ENCODE measurements at regions not wholly inside any gene's neighbourhood (a gene's known extent, or its start where the extent isn't known, plus 50 kb on each side); places are given as distances from the start of the nearest gene placed in this dataset.
"Not testable (repeated sequence)": the region's sequence is repeated elsewhere in the genome, so short reads cannot be mapped to it uniquely, and the experiment has no call there.

- Histone ChIP-seq H4K20me1 (ENCODE audit: insufficient read depth, low read length) (no peaks in the 10 kb centered on the region), H3K9me2 (ENCODE audit: insufficient read depth, low read length) (no peaks in the 10 kb centered on the region), H3K4me3 (ENCODE audit: low read depth, low read length, poor library complexity, severe bottlenecking) (no peak overlapping the region), H3K36me3 (ENCODE audit: insufficient read depth, low read length) (no peaks in the 10 kb centered on the region), H3K27ac (ENCODE audit: low read depth, low read length, poor library complexity, severe bottlenecking) (no peak overlapping the region), H2AFZ (ENCODE audit: low read length) (no peak overlapping the region), H3K9me3 (ENCODE audit: low read length) (no peaks in the 10 kb centered on the region), H3K4me2 (ENCODE audit: low read length) (no peak overlapping the region), H3K79me2 (ENCODE audit: insufficient read depth, low read depth, low read length) (no peaks in the 10 kb centered on the region), H3K4me1 (ENCODE audit: insufficient read depth, low read length, poor library complexity, severe bottlenecking) (no peaks in the 10 kb centered on the region)
- ChIA-PET POLR2A (no interaction called here), CTCF (ENCODE audit: unreplicated experiment) (no interaction called here)
- BruUV-seq (replicated peaks) = no TSS peak
- intact Hi-C loops (cut with micrococcal nuclease; ENCODE audit: unreplicated experiment) = no loop called here
- TF ChIP-seq CTCF (conservative IDR thresholded peaks at IDR 0.05; ENCODE audit: low read length) = no peak
- no peak for DNase-seq (ENCODE audit: low spot score)
Observed at GRCh38 chr10:20481054-20481453, 416.1 kb downstream of the NEBL start.

GRCh38 chr10:20480575-20480974 lies 416.5 kb downstream of the NEBL start:
- BruUV-seq (replicated peaks); intact Hi-C loops (cut with micrococcal nuclease; ENCODE audit: unreplicated experiment): not testable (repeated sequence)

GRCh38 chr10:20474064-20474463 lies 423.0 kb downstream of the NEBL start:
- H3K36me3 ChIP-seq (ENCODE audit: insufficient read depth, low read length) = no peaks in the 10 kb centered on the region
- no peaks in the 10 kb centered on the region for H3K4me1 ChIP-seq (ENCODE audit: insufficient read depth, low read length, poor library complexity, severe bottlenecking)
- TF ChIP-seq EZH2phosphoT487 (IDR thresholded peaks at IDR 0.05; ENCODE audit: borderline replicate concordance, low read depth, low read length) = no peak
- no peak for TF ChIP-seq CTCF (conservative IDR thresholded peaks at IDR 0.05; ENCODE audit: low read length)
- ChIA-PET POLR2A (no interaction called here), CTCF (ENCODE audit: unreplicated experiment) (no interaction called here)
- H3K4me2 ChIP-seq (ENCODE audit: low read length) = no peak overlapping the region
- no peaks in the 10 kb centered on the region for H3K9me3 ChIP-seq (ENCODE audit: low read length)
- H3K27ac ChIP-seq (ENCODE audit: low read depth, low read length, poor library complexity, severe bottlenecking) = no peak overlapping the region
- BruUV-seq (replicated peaks) = no TSS peak
- H3K4me3 ChIP-seq (ENCODE audit: low read depth, low read length, poor library complexity, severe bottlenecking) = no peak overlapping the region
- no peaks in the 10 kb centered on the region for H3K79me2 ChIP-seq (ENCODE audit: insufficient read depth, low read depth, low read length)
- no peaks in the 10 kb centered on the region for H4K20me1 ChIP-seq (ENCODE audit: insufficient read depth, low read length)
- intact Hi-C loops (cut with micrococcal nuclease; ENCODE audit: unreplicated experiment) = no loop called here
- no peak for DNase-seq (ENCODE audit: low spot score)
- no peak overlapping the region for H2AFZ ChIP-seq (ENCODE audit: low read length)
- no peaks in the 10 kb centered on the region for H3K9me2 ChIP-seq (ENCODE audit: insufficient read depth, low read length)

More at GRCh38 chr10:20480575-20480974, 416.5 kb downstream of the NEBL start:
- H2AFZ ChIP-seq (ENCODE audit: low read length); H3K36me3 ChIP-seq (ENCODE audit: insufficient read depth, low read length); H3K9me3 ChIP-seq (ENCODE audit: low read length); H3K4me2 ChIP-seq (ENCODE audit: low read length); H4K20me1 ChIP-seq (ENCODE audit: insufficient read depth, low read length); CTCF ChIA-PET (ENCODE audit: unreplicated experiment); H3K27ac ChIP-seq (ENCODE audit: low read depth, low read length, poor library complexity, severe bottlenecking); H3K4me1 ChIP-seq (ENCODE audit: insufficient read depth, low read length, poor library complexity, severe bottlenecking); POLR2A ChIA-PET; H3K4me3 ChIP-seq (ENCODE audit: low read depth, low read length, poor library complexity, severe bottlenecking); DNase-seq (ENCODE audit: low spot score); H3K79me2 ChIP-seq (ENCODE audit: insufficient read depth, low read depth, low read length); H3K9me2 ChIP-seq (ENCODE audit: insufficient read depth, low read length): not testable (repeated sequence)
